ENCODE measurements at regions not wholly inside any gene's neighbourhood (a gene's known extent, or its start where the extent isn't known, plus 50 kb on each side); places are given as distances from the start of the nearest gene placed in this dataset.

GRCh38 chr14:58730792-58731464 is 93.2 kb downstream of the DACT1 start:
- H3K9me3 Mint-ChIP-seq: peaks cover 0 to 2% (median 0%) of the 10 kb centered on the region in 8 donors
- no peak overlapping the region for H3K27ac ChIP-seq (ENCODE audit: low read depth, low read length)
- no peak overlapping the region for H3K4me3 Mint-ChIP-seq
- H3K4me1 ChIP-seq (ENCODE audit: insufficient read depth, low read length): no peaks in the 10 kb centered on the region
- no peak overlapping the region for H3K27ac Mint-ChIP-seq
- DNase-seq: no peak
- no peaks in the 10 kb centered on the region for H3K36me3 ChIP-seq (ENCODE audit: insufficient read depth, low read length)
- ChIA-PET POLR2A (ENCODE audit: partially characterized antibody) (no interaction called here), CTCF (ENCODE audit: partially characterized antibody) (no interaction called here)
- H3K4me3 ChIP-seq (ENCODE audit: low read length in 2 of 2): no peak overlapping the region
- peaks cover 8 to 14% of the 10 kb centered on the region in 2 donors for H3K27me3 Mint-ChIP-seq
- no peaks in the 10 kb centered on the region for H3K27me3 ChIP-seq (ENCODE audit: insufficient read depth, low read length)
- no peaks in the 10 kb centered on the region for H3K9me3 ChIP-seq (ENCODE audit: control insufficient read depth in 1 of 2, low read length in 2 of 2)
- H3K4me1 Mint-ChIP-seq: no peaks in the 10 kb centered on the region
- intact Hi-C loops (cut with micrococcal nuclease): no loop called here
- H3K36me3 Mint-ChIP-seq: no peaks in the 10 kb centered on the region

GRCh38 chr14:58731465-58732293 is 93.9 kb downstream of the DACT1 start:
- no peak for DNase-seq
- Mint-ChIP-seq H3K4me3 (no peak overlapping the region), H3K27ac (no peak overlapping the region), H3K4me1 (no peaks in the 10 kb centered on the region), H3K27me3 (peaks cover 5 to 15% of the 10 kb centered on the region in 2 donors), H3K9me3 (peaks cover 0 to 3% (median 0%) of the 10 kb centered on the region in 8 donors), H3K36me3 (no peaks in the 10 kb centered on the region)
- no peaks in the 10 kb centered on the region for H3K4me1 ChIP-seq (ENCODE audit: insufficient read depth, low read length)
- H3K36me3 ChIP-seq (ENCODE audit: insufficient read depth, low read length): no peaks in the 10 kb centered on the region
- CTCF ChIA-PET (ENCODE audit: partially characterized antibody): no interaction called here
- H3K9me3 ChIP-seq (ENCODE audit: control insufficient read depth in 1 of 2, low read length in 2 of 2): no peaks in the 10 kb centered on the region
- H3K27me3 ChIP-seq (ENCODE audit: insufficient read depth, low read length): no peaks in the 10 kb centered on the region
- no peak overlapping the region for H3K27ac ChIP-seq (ENCODE audit: low read depth, low read length)
- no peak overlapping the region for H3K4me3 ChIP-seq (ENCODE audit: low read length in 2 of 2)
- POLR2A ChIA-PET (ENCODE audit: partially characterized antibody): no interaction called here
- intact Hi-C loops (cut with micrococcal nuclease): no loop called here

DNA sequence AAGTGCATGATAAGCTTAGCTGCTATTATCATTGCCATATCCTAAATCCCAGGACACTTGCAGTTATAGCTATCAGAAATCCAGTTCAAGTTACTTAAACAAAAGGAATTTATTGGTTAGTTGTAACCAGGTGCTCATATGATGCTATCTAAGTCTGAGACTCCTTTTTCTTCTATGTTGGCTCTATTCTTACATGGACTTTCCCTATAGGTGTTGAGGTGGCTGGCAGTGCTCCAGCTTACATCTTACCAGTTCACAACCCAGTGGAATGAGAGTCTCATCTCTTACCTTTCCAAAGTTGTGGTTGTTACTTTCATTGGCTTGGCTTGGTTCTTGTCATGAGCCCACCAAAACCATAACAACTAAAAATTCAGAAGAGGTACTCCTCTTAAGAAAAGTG is 94.6 kb downstream of the DACT1 start:
- Mint-ChIP-seq H3K27me3 (peaks cover 5 to 15% of the 10 kb centered on the region in 2 donors), H3K4me3 (no peak overlapping the region), H3K4me1 (no peaks in the 10 kb centered on the region), H3K36me3 (no peaks in the 10 kb centered on the region), H3K27ac (no peak overlapping the region), H3K9me3 (peaks cover 0 to 4% (median 0%) of the 10 kb centered on the region in 8 donors)
- no peak overlapping the region for H3K4me3 ChIP-seq (ENCODE audit: low read length in 2 of 2)
- H3K4me1 ChIP-seq (ENCODE audit: insufficient read depth, low read length): no peaks in the 10 kb centered on the region
- DNase-seq: no peak
- no peaks in the 10 kb centered on the region for H3K9me3 ChIP-seq (ENCODE audit: control insufficient read depth in 1 of 2, low read length in 2 of 2)
- no peaks in the 10 kb centered on the region for H3K36me3 ChIP-seq (ENCODE audit: insufficient read depth, low read length)
- H3K27me3 ChIP-seq (ENCODE audit: insufficient read depth, low read length): no peaks in the 10 kb centered on the region
- ChIA-PET POLR2A (ENCODE audit: partially characterized antibody) (no interaction called here), CTCF (ENCODE audit: partially characterized antibody) (no interaction called here)
- intact Hi-C loops (cut with micrococcal nuclease): no loop called here
- H3K27ac ChIP-seq (ENCODE audit: low read depth, low read length): no peak overlapping the region

DNA sequence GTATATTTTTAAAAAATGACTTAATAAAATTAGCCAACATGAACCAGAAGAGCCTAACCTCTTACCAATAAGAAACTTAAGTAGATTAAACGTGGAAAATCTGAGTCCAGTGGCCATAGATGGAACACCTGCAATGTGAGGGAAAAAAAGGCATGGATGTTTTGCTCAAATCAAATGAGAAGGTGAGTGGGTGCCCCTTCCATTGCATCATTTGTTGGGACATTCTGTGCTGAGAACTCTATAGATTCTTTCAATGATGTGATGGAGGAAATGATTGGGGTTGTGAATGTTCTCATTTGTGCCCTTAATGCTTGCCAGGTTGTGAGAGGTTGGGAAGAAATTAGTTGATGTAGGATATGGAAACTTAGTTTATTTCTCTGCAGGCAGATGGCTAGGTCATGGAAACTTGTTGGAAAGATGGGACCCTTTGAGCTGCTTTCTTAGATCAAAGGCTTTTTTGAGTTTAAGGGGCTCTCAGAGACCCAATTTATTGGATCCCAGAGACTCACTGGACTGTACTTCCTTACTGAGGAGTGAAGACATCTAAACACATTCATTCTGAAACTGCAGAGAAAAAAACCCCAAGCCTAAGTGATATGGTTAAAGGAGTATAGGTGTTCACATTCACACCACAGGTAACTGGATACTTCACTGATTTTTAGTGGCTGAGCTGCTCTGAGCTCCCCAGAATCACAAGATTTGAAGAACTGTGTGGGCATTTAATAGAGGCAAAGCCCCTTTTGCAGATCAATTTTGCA is 95.9 kb downstream of the DACT1 start:
- Histone ChIP-seq H3K9me3 (ENCODE audit: control insufficient read depth in 1 of 2, low read length in 2 of 2) (no peaks in the 10 kb centered on the region), H3K36me3 (ENCODE audit: insufficient read depth, low read length) (no peaks in the 10 kb centered on the region), H3K4me3 (ENCODE audit: low read length in 2 of 2) (no peak overlapping the region), H3K4me1 (ENCODE audit: insufficient read depth, low read length) (no peaks in the 10 kb centered on the region), H3K27ac (ENCODE audit: low read depth, low read length) (no peak overlapping the region), H3K27me3 (ENCODE audit: insufficient read depth, low read length) (no peaks in the 10 kb centered on the region)
- intact Hi-C loops (cut with micrococcal nuclease): no loop called here
- Mint-ChIP-seq H3K27me3 (peaks cover 7 to 15% of the 10 kb centered on the region in 2 donors), H3K4me3 (no peak overlapping the region), H3K4me1 (no peaks in the 10 kb centered on the region), H3K36me3 (no peaks in the 10 kb centered on the region), H3K9me3 (peaks cover 0 to 4% (median 0%) of the 10 kb centered on the region in 8 donors), H3K27ac (no peak overlapping the region)
- CTCF ChIA-PET (ENCODE audit: partially characterized antibody): no interaction called here
- POLR2A ChIA-PET (ENCODE audit: partially characterized antibody): no interaction called here
- DNase-seq: no peak

- no peak overlapping the region for H3K27ac Mint-ChIP-seq
- ChIA-PET POLR2A (ENCODE audit: partially characterized antibody) (no interaction called here), CTCF (ENCODE audit: partially characterized antibody) (no interaction called here)
These were observed 97.8 kb downstream of the DACT1 start for GRCh38 chr14:58735596-58735995.

DNA sequence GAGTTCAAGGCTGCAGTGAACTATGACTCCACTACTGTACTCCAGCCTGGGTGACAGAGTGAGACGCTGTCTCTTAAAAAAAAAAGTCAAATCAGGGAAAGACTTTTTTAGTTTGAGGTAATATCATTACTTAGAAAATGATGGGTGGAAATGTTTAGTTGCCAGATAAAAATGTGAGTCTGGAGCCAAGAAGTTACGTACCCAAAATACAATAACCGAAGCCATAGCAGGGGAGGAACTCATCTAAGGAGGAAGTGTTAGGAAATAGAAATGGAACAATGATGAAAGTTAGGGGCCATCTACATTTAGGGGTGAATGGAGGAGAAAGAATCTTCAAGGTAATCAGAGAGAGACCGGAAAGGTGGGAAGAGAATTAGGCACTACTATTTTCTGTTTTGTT is 98.8 kb downstream of the DACT1 start:
- ChIA-PET CTCF (ENCODE audit: partially characterized antibody) (no interaction called here), POLR2A (ENCODE audit: partially characterized antibody) (no interaction called here)
- H3K27ac ChIP-seq (ENCODE audit: low read depth, low read length): no peak overlapping the region
- no peak overlapping the region for H3K4me3 ChIP-seq (ENCODE audit: low read length in 2 of 2)
- intact Hi-C loops (cut with micrococcal nuclease): no loop called here
- no peaks in the 10 kb centered on the region for H3K4me1 Mint-ChIP-seq
- H3K36me3 ChIP-seq (ENCODE audit: insufficient read depth, low read length): no peaks in the 10 kb centered on the region
- H3K9me3 Mint-ChIP-seq: peaks cover 0 to 4% (median 0%) of the 10 kb centered on the region in 8 donors
- no peaks in the 10 kb centered on the region for H3K36me3 Mint-ChIP-seq
- no peak overlapping the region for H3K4me3 Mint-ChIP-seq
- H3K27me3 ChIP-seq (ENCODE audit: insufficient read depth, low read length): no peaks in the 10 kb centered on the region
- H3K9me3 ChIP-seq (ENCODE audit: control insufficient read depth in 1 of 2, low read length in 2 of 2): no peaks in the 10 kb centered on the region
- no peaks in the 10 kb centered on the region for H3K4me1 ChIP-seq (ENCODE audit: insufficient read depth, low read length)
- DNase-seq: no peak
- H3K27ac Mint-ChIP-seq: peak overlapping the region in 1 of 7 donors; percentile 62
- peaks cover 7 to 12% of the 10 kb centered on the region in 2 donors for H3K27me3 Mint-ChIP-seq

More at GRCh38 chr14:58735596-58735995, 97.8 kb downstream of the DACT1 start:
- intact Hi-C loops (cut with micrococcal nuclease): no loop called here
- Histone ChIP-seq H3K4me3 (ENCODE audit: low read length in 2 of 2) (no peak overlapping the region), H3K4me1 (ENCODE audit: insufficient read depth, low read length) (no peaks in the 10 kb centered on the region), H3K27me3 (ENCODE audit: insufficient read depth, low read length) (no peaks in the 10 kb centered on the region), H3K36me3 (ENCODE audit: insufficient read depth, low read length) (no peaks in the 10 kb centered on the region), H3K9me3 (ENCODE audit: control insufficient read depth in 1 of 2, low read length in 2 of 2) (no peaks in the 10 kb centered on the region), H3K27ac (ENCODE audit: low read depth, low read length) (no peak overlapping the region)
- DNase-seq: no peak
- Mint-ChIP-seq H3K36me3 (no peaks in the 10 kb centered on the region), H3K4me1 (no peaks in the 10 kb centered on the region), H3K4me3 (no peak overlapping the region), H3K9me3 (peaks cover 0 to 4% (median 0%) of the 10 kb centered on the region in 8 donors), H3K27me3 (peaks cover 7 to 13% of the 10 kb centered on the region in 2 donors)

DNA sequence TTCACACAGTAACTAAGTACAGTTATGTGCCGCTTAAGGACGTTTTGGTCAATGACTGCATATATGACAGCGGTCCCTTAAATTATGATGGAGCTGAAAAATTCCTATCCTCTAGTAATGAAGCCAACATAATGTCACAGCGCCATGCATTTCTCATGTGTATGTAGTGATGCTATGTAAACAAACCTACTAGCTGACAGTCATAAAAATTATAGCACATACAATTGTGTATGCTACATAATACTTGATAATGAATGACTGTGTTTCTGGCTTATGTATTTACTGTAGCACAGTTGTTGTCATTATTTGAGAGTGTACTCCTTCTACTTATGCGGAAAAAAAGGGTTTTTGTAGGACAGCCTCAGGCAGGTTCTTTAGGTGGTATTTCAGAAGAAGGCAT is 99.7 kb downstream of the DACT1 start:
- intact Hi-C loops (cut with micrococcal nuclease): no loop called here
- Histone ChIP-seq H3K4me3 (ENCODE audit: low read length in 2 of 2) (no peak overlapping the region), H3K36me3 (ENCODE audit: insufficient read depth, low read length) (no peaks in the 10 kb centered on the region), H3K27me3 (ENCODE audit: insufficient read depth, low read length) (no peaks in the 10 kb centered on the region), H3K27ac (ENCODE audit: low read depth, low read length) (no peak overlapping the region), H3K9me3 (ENCODE audit: control insufficient read depth in 1 of 2, low read length in 2 of 2) (no peaks in the 10 kb centered on the region), H3K4me1 (ENCODE audit: insufficient read depth, low read length) (no peaks in the 10 kb centered on the region)
- H3K9me3 Mint-ChIP-seq: peaks cover 0 to 4% (median 0%) of the 10 kb centered on the region in 8 donors
- POLR2A ChIA-PET (ENCODE audit: partially characterized antibody): no interaction called here
- no peaks in the 10 kb centered on the region for H3K4me1 Mint-ChIP-seq
- no peaks in the 10 kb centered on the region for H3K36me3 Mint-ChIP-seq
- CTCF ChIA-PET (ENCODE audit: partially characterized antibody): no interaction called here
- peaks cover 7 to 12% of the 10 kb centered on the region in 2 donors for H3K27me3 Mint-ChIP-seq
- H3K4me3 Mint-ChIP-seq: no peak overlapping the region
- H3K27ac Mint-ChIP-seq: no peak overlapping the region
- no peak for DNase-seq
